Activated naive CD4-positive, alpha-beta T cell treated with Interleukin-2 at 50 U/mL for 16 hours (primary cell): ENCODE measurements at regions not wholly inside any gene's neighbourhood (a gene's known extent, or its start where the extent isn't known, plus 50 kb on each side); places are given as distances from the start of the nearest gene placed in this dataset.

Experiments used
- DNase-seq: peaks from one replicate; pipeline ENCODE4 v3.0.0-alpha.2; 2020

- no peak for DNase-seq
Measured at GRCh38 chr22:48449466-48450187, 1378.0 kb downstream of the BRD1 start.

GRCh38 chr22:48448821-48449220 is 1378.9 kb downstream of the BRD1 start:
- DNase-seq = no peak

GRCh38 chr22:48445113-48445827 is 1382.4 kb downstream of the BRD1 start:
- DNase-seq = no peak

GRCh38 chr22:48444320-48445112 is 1383.2 kb downstream of the BRD1 start:
- DNase-seq = no peak

GRCh38 chr22:48443680-48444079 is 1384.0 kb downstream of the BRD1 start:
- DNase-seq = no peak

GRCh38 chr22:48442663-48443062 is 1385.0 kb downstream of the BRD1 start:
- DNase-seq = no peak

GRCh38 chr22:48441553-48441850 is 1386.2 kb downstream of the BRD1 start:
- DNase-seq = no peak

- DNase-seq = no peak
Measured at GRCh38 chr22:48440673-48441552, 1386.8 kb downstream of the BRD1 start.

- no peak for DNase-seq
Measured at GRCh38 chr22:48440176-48440575, 1387.5 kb downstream of the BRD1 start.

GRCh38 chr22:48439560-48440135 is 1388.0 kb downstream of the BRD1 start:
- no peak for DNase-seq

- no peak for DNase-seq
Measured at GRCh38 chr22:48438800-48439559, 1388.7 kb downstream of the BRD1 start.

- no peak for DNase-seq
Measured at GRCh38 chr22:48438096-48438495, 1389.6 kb downstream of the BRD1 start.

- no peak for DNase-seq
Measured at GRCh38 chr22:48436201-48436931, 1391.3 kb downstream of the BRD1 start.

GRCh38 chr22:48434868-48435250 is 1392.8 kb downstream of the BRD1 start:
- DNase-seq = no peak

- DNase-seq = no peak
Measured at GRCh38 chr22:48434156-48434867, 1393.4 kb downstream of the BRD1 start.

- no peak for DNase-seq
Measured at GRCh38 chr22:48433647-48434046, 1394.0 kb downstream of the BRD1 start.

- no peak for DNase-seq
Measured at GRCh38 chr22:48432781-48433518, 1394.7 kb downstream of the BRD1 start.

GRCh38 chr22:48431536-48432315 is 1395.9 kb downstream of the BRD1 start:
- DNase-seq = no peak

- no peak for DNase-seq
Measured at GRCh38 chr22:48431014-48431413, 1396.7 kb downstream of the BRD1 start.
